Pancreas (tissue), 10 donors: ENCODE measurements at regions not wholly inside any gene's neighbourhood (a gene's known extent, or its start where the extent isn't known, plus 50 kb on each side); places are given as distances from the start of the nearest gene placed in this dataset.

Experiments
- ATAC-seq, 4 donors: fragments of 200-7000 bp; cut with Tn5 transposase; one replicate each; pipeline versions ENCODE4 v1.8.0 to v1.9.1; 2020; ENCODE audit warnings: mild to moderate bottlenecking in 4 of 4, moderate library complexity in 4 of 4
- DNase-seq, 6 donors: peaks; one replicate each; pipeline ENCODE4 v3.0.0-alpha.2; 2020
- FAIRE-seq: peaks from 2 replicates; lab custom pipeline; 2012; peaks lifted over from hg19 to GRCh38; lab: Jason Lieb, UNC
- H3K27ac ChIP-seq, 4 donors: fragments of 200-600 bp; sonication (generic); 1 replicate in 3 of 4; 2 replicates in 1 of 4; pipeline versions ENCODE4 v1.5.0 to v1.8.0; 2020
- H3K27me3 ChIP-seq, 4 donors: fragments of 200-600 bp; one replicate each; pipeline ENCODE4 v1.8.0; 2021
- H3K36me3 ChIP-seq, 3 donors: fragments of 200-600 bp; sonication (generic) in 1 of 3; one replicate each; pipeline versions ENCODE4 v1.5.0 to v1.8.0; 2020 to 2021
- H3K4me1 ChIP-seq, 3 donors: fragments of 200-600 bp; one replicate each; pipeline ENCODE4 v1.8.0; 2021
- H3K4me3 ChIP-seq, 4 donors: fragments of 200-600 bp; sonication (generic) in 2 of 4; one replicate each; pipeline versions ENCODE4 v1.5.0 to v1.8.0; 2020 to 2021
- H3K9me3 ChIP-seq, 4 donors: fragments of 200-600 bp; one replicate each; pipeline ENCODE4 v1.8.0; 2021
- CTCF ChIP-seq, 4 donors: fragments of 200-600 bp; sonication (generic) in 3 of 4; IDR thresholded peaks; one replicate each; pipeline versions ENCODE4 v1.5.0 to v1.8.0; 2021; ENCODE audit warnings: antibody characterized with exemption in 4 of 4
- WGBS, 2 donors: extraction: QIAGEN DNeasy Blood & Tissue Kit; methylation state at CpG; one replicate each; pipeline ENCODE4 v1.1.7; 2013; 5-methylcytosine and 5-hydroxymethylcytosine counted together
- intact Hi-C, 3 donors: fragments of 100-400 bp; cut with DNase I; formaldehyde crosslinking; loops; one replicate each; pipeline versions ENCODE4 v1.11.1 to v1.14.2; 2022
- donor health status: healthy with polysubstance abuse.
- donor health status: DM: no; HTN: no; CAD: no; lungs with moderate emphysema.
- donor health status: DM: no; HTN: no; CAD: no.
- donor health status: control.
- donor health status: control.
- donor health status: Bipolar disorder and iron deficiency.
- donor health status: DM: yes; HTN: yes; CAD: no.
- donor health status: DM: no; HTN: no; CAD: no.
- donor health status: DM: no; HTN: no; CAD: no.
- donor health status: DM: yes; HTN: yes; CAD: no.

GRCh38 chr2:59449274-59449673 is 1104.2 kb downstream of the BCL11A start:
- Histone ChIP-seq H3K9me3 (no peaks in the 10 kb centered on the region), H3K27me3 (no peaks in the 10 kb centered on the region), H3K27ac (no peak overlapping the region), H3K36me3 (no peaks in the 10 kb centered on the region), H3K4me3 (no peak overlapping the region), H3K4me1 (no peaks in the 10 kb centered on the region)
- WGBS, 2 donors: 93% methylated on average over 1 of the region's 1 CpG
- intact Hi-C loops: no loop called here
- TF ChIP-seq CTCF (IDR thresholded peaks at IDR 0.05): no peak
- peak in 3 of 4 donors; percentile 61 to 82 (median 75) for ATAC-seq
- peak in 2 of 6 donors; percentile 14 for DNase-seq
- FAIRE-seq: no peak

GRCh38 chr2:59440491-59440890 is 1113.0 kb downstream of the BCL11A start:
- intact Hi-C loops: no loop called here
- Histone ChIP-seq H3K4me1 (no peaks in the 10 kb centered on the region), H3K4me3 (no peak overlapping the region), H3K9me3 (no peaks in the 10 kb centered on the region), H3K27ac (no peak overlapping the region), H3K27me3 (no peaks in the 10 kb centered on the region), H3K36me3 (no peaks in the 10 kb centered on the region)
- 84 to 85% methylated on average over 7 of the region's 7 CpGs for WGBS, 2 donors
- ATAC-seq (no peak), FAIRE-seq (no peak), DNase-seq (no peak)
- no peak for TF ChIP-seq CTCF (IDR thresholded peaks at IDR 0.05)

GRCh38 chr2:59435635-59436034 is 1117.8 kb downstream of the BCL11A start:
- no peak overlapping the region for H3K27ac ChIP-seq
- WGBS, 2 donors: 85 to 87% methylated on average over 3 of the region's 3 CpGs
- no peak for TF ChIP-seq CTCF (IDR thresholded peaks at IDR 0.05)
- no peaks in the 10 kb centered on the region for H3K36me3 ChIP-seq
- DNase-seq (no peak), FAIRE-seq (no peak), ATAC-seq (no peak)
- no peak overlapping the region for H3K4me3 ChIP-seq
- no peaks in the 10 kb centered on the region for H3K9me3 ChIP-seq
- intact Hi-C loops: no loop called here
- no peaks in the 10 kb centered on the region for H3K4me1 ChIP-seq
- no peaks in the 10 kb centered on the region for H3K27me3 ChIP-seq

- Histone ChIP-seq H3K36me3 (no peaks in the 10 kb centered on the region), H3K27ac (no peak overlapping the region), H3K9me3 (no peaks in the 10 kb centered on the region), H3K4me3 (no peak overlapping the region), H3K27me3 (no peaks in the 10 kb centered on the region), H3K4me1 (peaks cover 0 to 3% (median 0%) of the 10 kb centered on the region in 3 donors)
- intact Hi-C loops: no loop called here
- ATAC-seq (no peak), FAIRE-seq (no peak), DNase-seq (no peak)
- TF ChIP-seq CTCF (IDR thresholded peaks at IDR 0.05): no peak
- WGBS, 2 donors: 74 to 86% methylated on average over 3 of the region's 3 CpGs
Observed at GRCh38 chr2:59428940-59429339, 1124.5 kb downstream of the BCL11A start.

- Histone ChIP-seq H3K4me1 (peaks cover 0 to 3% (median 0%) of the 10 kb centered on the region in 3 donors), H3K27me3 (no peaks in the 10 kb centered on the region), H3K4me3 (no peak overlapping the region), H3K9me3 (no peaks in the 10 kb centered on the region), H3K27ac (no peak overlapping the region), H3K36me3 (no peaks in the 10 kb centered on the region)
- WGBS, 2 donors: 73 to 86% methylated on average over 1 of the region's 1 CpG
- ATAC-seq (no peak), FAIRE-seq (no peak), DNase-seq (no peak)
- TF ChIP-seq CTCF (IDR thresholded peaks at IDR 0.05): no peak
- intact Hi-C loops: no loop called here
Observed at GRCh38 chr2:59427980-59428379, 1125.5 kb downstream of the BCL11A start.
